Activated naive CD8-positive, alpha-beta T cell treated with anti-CD3 and anti-CD28 coated beads for 36 hours (primary cell): ENCODE measurements at regions not wholly inside any gene's neighbourhood (a gene's known extent, or its start where the extent isn't known, plus 50 kb on each side); places are given as distances from the start of the nearest gene placed in this dataset.

Experiments used
- DNase-seq: peaks from one replicate; pipeline ENCODE4 v3.0.0; 2021
- H3K27ac Mint-ChIP-seq: one replicate; pipeline ENCODE4 v1.8.0; 2022; ENCODE audit warnings: mild to moderate bottlenecking, moderate library complexity, mixed read lengths
- H3K27me3 Mint-ChIP-seq: one replicate; pipeline ENCODE4 v1.8.0; 2022; ENCODE audit warnings: mild to moderate bottlenecking, mixed read lengths
- H3K36me3 Mint-ChIP-seq: one replicate; pipeline ENCODE4 v1.8.0; 2021; ENCODE audit warnings: mild to moderate bottlenecking, mixed read lengths
- H3K4me1 Mint-ChIP-seq: one replicate; pipeline ENCODE4 v1.8.0; 2021; ENCODE audit warnings: mixed read lengths
- H3K4me3 Mint-ChIP-seq: one replicate; pipeline ENCODE4 v1.8.0; 2022; ENCODE audit warnings: mild to moderate bottlenecking, moderate library complexity, mixed read lengths
- H3K9me3 Mint-ChIP-seq: one replicate; pipeline ENCODE4 v1.8.0; 2022; ENCODE audit warnings: mixed read lengths

DNA sequence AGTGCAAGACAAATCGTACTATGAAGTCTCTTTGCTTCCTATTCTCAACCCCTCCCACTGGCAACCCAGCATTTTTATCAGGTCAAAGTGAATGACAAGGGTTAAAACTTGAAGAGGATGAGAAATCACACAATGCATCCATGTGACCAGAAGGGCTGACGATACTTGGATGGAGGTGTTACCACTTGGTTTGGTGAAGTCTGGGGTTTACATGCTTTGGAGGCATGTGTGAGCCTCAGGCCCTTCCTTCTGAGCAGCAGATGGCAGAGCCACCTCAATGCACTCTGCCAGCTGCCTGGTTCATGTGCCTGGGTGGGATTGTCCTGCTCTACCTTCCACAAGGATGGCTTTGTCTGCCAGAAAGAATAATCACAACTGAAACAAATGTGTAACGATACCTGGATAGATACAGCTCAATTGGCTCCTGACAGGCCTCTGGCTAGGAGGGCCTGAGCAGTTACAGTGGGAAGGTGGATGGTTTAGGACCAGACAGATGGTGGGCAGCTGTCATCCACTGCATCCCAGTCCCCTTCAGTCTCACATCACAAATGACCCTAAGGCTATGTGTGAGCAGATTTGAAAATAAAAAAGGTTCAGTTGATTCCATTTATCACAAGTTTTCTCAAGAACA is 51.5 kb upstream of the CNIH3 start:
- H3K36me3 Mint-ChIP-seq = peaks cover 2% of the 10 kb centered on the region
- no peaks in the 10 kb centered on the region for H3K27me3 Mint-ChIP-seq
- H3K4me3 Mint-ChIP-seq = no peak overlapping the region
- H3K27ac Mint-ChIP-seq = no peak overlapping the region
- H3K9me3 Mint-ChIP-seq = peaks cover 3% of the 10 kb centered on the region
- DNase-seq = no peak
- no peaks in the 10 kb centered on the region for H3K4me1 Mint-ChIP-seq

- no peaks in the 10 kb centered on the region for H3K27me3 Mint-ChIP-seq
- H3K27ac Mint-ChIP-seq = no peak overlapping the region
- no peaks in the 10 kb centered on the region for H3K4me1 Mint-ChIP-seq
- H3K36me3 Mint-ChIP-seq = peaks cover 2% of the 10 kb centered on the region
- peaks cover 3% of the 10 kb centered on the region for H3K9me3 Mint-ChIP-seq
- H3K4me3 Mint-ChIP-seq = no peak overlapping the region
- no peak for DNase-seq
Observed at GRCh38 chr1:224565186-224565585, 50.9 kb upstream of the CNIH3 start.

- H3K27me3 Mint-ChIP-seq = no peaks in the 10 kb centered on the region
- H3K4me3 Mint-ChIP-seq = no peak overlapping the region
- peaks cover 1% of the 10 kb centered on the region for H3K9me3 Mint-ChIP-seq
Observed at GRCh38 chr1:224565611-224566406, 50.3 kb upstream of the CNIH3 start.

More at GRCh38 chr1:224565611-224566406, 50.3 kb upstream of the CNIH3 start:
- DNase-seq = no peak
- Mint-ChIP-seq H3K4me1 (no peaks in the 10 kb centered on the region), H3K36me3 (peaks cover under 1% of the 10 kb centered on the region), H3K27ac (no peak overlapping the region)
